ENCODE measurements at regions not wholly inside any gene's neighbourhood (a gene's known extent, or its start where the extent isn't known, plus 50 kb on each side); places are given as distances from the start of the nearest gene placed in this dataset.

- no peak for DNase-seq (ENCODE audit: low spot score)
Measured at GRCh38 chr5:4196744-4197143, 601.1 kb downstream of the IRX1 start.

GRCh38 chr5:4197151-4197550 lies 601.5 kb downstream of the IRX1 start:
- no peak for DNase-seq (ENCODE audit: low spot score)

GRCh38 chr5:4198461-4198860 lies 602.8 kb downstream of the IRX1 start:
- DNase-seq (ENCODE audit: low spot score): no peak

DNA sequence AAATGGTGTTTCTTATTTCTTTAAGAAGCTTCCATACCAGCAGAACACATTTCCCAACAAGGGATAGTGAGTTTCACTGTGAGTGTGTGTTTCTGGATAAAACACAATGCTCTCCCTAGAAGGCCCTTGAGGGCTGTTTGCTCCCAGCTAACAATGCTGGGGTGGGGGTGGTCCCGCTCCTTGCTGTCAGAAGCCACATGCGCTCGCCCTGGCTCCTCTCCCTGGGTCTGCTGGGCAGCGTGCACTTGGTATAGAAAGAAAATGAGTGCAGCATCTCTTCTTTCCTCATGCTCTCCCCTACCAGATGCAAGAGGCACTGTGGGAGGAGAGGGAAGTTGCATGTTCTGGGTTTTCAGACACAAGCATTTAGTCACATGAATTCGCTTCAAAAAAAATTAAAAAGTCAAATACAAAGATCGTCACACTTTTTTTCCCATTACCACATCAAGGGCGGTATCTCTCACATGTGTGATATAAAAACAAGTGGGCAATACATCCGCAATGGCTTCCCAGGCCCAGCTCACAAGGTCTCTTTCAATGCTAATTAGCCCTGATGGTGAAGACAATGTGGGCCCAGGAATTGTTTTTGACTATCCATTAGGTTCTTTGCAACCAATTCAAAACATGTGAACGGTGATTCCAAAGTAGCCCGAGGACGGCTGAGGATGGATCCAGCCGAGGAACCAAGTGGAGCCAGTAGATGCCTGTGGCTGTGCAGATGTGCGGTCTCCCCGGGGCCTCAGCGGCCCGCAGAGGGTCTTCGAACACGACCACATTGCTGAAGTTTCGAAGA lies 603.6 kb downstream of the IRX1 start:
- DNase-seq (ENCODE audit: low spot score): no peak

GRCh38 chr5:4203146-4203545 lies 607.5 kb downstream of the IRX1 start:
- DNase-seq (ENCODE audit: low spot score): no peak

DNA sequence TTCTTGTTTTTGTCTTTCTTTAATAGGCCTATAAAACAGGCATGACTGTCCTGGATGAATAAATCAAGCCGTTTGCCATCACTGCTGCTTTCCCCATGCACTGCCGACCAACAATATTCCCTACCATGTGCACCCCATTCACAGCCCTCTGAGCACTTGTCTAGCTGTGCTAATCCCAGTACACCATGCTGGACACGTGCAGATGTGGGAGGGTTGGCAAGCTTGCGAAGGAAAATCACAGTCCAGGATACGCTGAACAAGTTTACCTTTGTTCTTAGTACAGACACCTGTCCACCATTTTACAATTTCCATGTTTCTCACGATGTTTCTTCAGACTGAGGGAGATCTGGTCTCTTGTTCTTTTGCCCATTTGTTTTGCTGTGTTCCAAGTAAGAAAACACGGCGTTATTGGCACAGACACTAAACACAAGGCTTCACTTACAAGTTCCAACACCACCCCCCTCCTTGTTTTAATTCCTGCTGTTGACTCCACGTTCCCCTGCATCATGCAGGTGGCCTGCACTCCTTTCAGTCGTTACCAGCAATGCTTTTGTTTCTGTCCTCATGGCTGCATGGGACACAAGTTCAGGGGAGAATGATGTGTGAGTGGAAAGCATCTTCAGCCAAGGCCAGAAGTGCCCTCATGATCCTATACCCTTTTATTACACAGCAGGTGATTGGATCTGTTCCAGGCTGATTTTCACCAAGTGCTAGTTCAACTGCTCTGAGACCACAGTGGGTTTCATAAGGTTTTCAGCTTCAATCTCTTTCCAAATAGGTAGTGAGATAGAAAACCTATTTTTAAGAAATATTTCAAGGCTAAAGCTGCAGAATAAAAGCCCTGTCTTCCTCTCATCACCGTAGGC lies 608.9 kb downstream of the IRX1 start:
- no peak for DNase-seq (ENCODE audit: low spot score)

DNA sequence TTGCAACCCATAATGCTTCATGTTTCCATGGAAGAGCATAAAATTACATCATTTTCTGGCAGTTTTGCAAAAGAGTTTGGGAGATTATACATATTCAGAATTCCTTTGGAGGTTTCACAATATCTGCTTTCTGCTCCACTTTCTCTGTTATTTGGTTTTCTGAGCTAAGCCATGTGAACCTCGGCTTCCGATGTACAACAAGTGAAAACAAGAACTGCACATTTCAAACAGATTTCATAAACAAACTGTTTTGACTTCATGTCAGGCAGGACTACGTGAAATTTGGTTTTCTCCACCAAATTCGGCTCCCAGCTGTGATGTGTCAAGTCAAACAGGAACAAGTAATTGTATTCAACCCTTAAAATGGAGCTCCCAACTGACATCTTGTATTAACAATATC lies 609.8 kb downstream of the IRX1 start:
- no peak for DNase-seq (ENCODE audit: low spot score)

- DNase-seq (ENCODE audit: low spot score): no peak
Measured at GRCh38 chr5:4206127-4206526, 610.5 kb downstream of the IRX1 start.

DNA sequence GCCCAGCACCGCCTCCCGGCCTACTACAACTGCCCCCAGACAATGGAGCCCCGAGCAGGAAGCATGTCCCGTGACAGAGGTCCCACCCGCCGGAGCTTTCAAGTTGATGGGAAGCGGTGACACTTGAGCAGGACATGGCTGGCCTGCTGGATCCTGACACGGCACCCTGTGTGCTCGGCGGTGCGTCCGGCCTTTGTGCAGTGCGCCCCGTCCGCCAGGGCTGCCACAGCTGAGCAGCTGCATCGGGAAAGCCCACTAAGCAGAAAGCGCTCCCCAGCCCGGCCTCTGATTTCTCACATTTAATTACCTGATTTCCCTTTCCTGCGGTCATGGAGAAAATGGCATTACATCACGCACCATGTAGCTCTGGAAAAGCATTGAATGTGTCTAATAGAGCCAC lies 611.9 kb downstream of the IRX1 start:
- no peak for DNase-seq (ENCODE audit: low spot score)

DNA sequence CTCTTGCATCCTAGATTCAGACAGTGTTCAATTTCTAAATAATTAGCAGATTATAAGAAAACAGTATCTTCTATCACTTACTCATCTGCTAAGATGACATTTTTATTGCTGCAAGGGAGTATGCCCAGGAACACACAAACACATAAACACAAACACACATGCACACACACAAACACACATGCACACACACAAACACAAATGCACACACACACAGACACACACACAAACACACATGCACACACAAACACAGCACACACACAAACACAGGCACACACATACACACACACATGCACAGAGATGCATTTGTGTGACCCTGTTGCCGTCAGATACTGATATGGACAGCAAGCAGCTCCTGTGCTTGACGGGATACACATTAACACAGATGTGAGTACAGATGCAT lies 612.9 kb downstream of the IRX1 start:
- DNase-seq (ENCODE audit: low spot score): no peak

GRCh38 chr5:4208996-4209395 lies 613.4 kb downstream of the IRX1 start:
- DNase-seq (ENCODE audit: low spot score): no peak

DNA sequence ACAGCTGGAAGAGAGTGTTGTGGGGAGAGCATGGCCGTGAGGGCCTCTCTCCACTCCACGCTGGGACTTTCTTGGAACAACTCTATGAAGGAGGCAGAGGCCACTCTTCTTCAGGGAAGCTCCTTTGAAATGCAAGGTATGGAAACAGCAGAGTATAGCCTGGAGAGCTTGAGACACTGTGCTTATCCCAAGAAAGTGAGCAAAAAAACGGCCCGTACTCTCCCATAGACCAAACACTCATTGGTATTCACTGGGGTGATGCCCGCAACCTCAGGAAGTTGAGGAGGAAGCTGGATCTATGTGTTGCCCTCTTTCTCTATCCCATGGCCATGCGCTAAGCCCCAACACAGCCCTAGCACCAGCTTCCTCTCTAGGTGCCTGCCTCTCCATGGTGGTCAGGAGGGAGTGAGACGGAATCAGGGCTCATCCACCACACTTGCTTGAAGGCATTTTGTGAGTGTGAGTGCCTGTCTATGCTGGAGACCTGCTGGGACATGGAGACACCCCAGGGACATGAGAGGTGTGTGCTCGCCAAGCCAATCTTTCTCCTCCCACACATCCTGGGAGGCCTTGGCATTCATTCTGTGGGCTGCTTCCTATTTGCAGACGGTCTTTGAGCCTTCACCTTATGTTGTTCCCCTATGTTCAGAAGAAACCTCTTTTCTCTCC lies 616.6 kb downstream of the IRX1 start:
- no peak for DNase-seq (ENCODE audit: low spot score)

GRCh38 chr5:4212981-4213819 lies 617.6 kb downstream of the IRX1 start:
- DNase-seq (ENCODE audit: low spot score): no peak

GRCh38 chr5:4215143-4215542 lies 619.5 kb downstream of the IRX1 start:
- DNase-seq (ENCODE audit: low spot score): no peak

DNA sequence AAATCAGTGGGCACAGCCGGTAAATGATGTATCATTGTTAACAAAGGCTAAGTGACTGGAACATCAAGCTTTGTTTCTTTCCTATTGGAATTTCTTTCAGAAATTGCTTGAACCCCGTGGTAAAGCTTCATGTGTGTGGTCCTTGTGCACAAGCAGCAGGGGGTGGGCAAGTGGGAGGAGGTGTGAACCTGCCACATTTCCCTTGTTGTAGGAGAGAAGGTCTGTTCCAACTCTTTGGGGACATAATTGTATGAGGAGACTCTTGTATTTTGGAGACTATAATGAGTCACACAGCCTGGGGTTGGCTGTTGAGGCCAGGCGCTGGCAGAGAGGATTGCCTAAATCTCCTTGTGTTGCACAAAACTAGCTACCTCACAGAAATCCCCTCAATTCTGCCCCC lies 620.5 kb downstream of the IRX1 start:
- no peak for DNase-seq (ENCODE audit: low spot score)

GRCh38 chr5:4220016-4220415 lies 624.4 kb downstream of the IRX1 start:
- no peak for DNase-seq (ENCODE audit: low spot score)

DNA sequence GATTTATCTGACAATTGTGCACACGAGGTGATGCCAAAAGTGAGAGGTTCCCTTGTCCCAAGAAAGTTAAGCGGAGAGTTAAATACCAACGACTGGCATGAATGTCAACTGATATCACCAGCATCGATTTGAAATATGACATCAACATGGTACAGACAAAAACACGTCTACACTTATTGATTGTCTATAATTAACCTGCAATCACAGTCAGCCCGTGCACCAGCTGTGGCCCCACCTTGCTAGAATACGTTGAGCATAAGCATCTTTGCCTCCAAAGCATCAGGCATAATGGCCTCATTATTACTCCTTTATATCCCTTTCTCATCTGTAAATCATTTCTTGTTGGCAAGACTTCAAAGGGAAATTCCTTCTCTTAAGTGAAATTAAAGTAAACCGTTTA lies 625.4 kb downstream of the IRX1 start:
- no peak for DNase-seq (ENCODE audit: low spot score)

DNA sequence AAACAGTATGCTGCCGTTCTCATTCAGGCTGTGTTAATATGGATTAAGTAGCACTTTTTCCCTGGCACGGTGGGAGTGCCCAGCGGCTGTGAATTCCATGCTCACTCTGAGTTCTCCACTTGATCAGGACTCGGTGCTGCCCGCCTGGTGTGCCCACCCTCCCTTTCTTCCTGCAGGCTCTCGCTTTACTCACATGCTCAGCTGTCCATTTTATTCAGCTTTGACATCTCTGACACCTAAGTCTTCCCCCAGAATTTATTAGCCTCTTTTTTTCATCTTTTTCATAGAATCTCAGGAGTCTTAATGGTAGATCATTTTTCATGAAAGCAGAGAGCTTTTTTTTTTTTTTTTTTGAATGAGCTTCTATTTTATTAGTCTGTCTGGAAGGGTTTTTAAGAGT lies 626.5 kb downstream of the IRX1 start:
- no peak for DNase-seq (ENCODE audit: low spot score)

DNA sequence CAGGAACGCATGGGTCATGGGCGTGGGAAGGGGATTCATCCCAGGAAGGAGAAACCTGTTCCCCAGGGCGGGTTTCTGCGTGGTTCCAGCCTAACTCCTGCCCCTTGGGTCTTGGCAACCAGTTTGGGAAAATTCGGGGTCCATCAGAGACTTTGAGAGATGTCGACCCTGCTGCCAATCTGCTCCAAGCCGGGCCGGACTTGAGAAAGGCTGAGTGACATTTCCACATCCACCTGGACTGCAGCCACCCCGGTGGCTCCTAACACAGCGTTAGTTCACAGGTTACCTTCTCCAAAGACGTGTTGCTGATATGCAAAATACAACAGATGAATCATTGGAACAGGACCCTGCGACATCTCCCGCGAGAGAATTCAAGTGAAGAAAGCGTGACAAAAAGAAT lies 627.2 kb downstream of the IRX1 start:
- DNase-seq (ENCODE audit: low spot score): no peak

- no peak for DNase-seq (ENCODE audit: low spot score)
Measured at GRCh38 chr5:4225741-4226140, 630.1 kb downstream of the IRX1 start.

- DNase-seq (ENCODE audit: low spot score): no peak
Measured at GRCh38 chr5:4226565-4226964, 630.9 kb downstream of the IRX1 start.

DNA sequence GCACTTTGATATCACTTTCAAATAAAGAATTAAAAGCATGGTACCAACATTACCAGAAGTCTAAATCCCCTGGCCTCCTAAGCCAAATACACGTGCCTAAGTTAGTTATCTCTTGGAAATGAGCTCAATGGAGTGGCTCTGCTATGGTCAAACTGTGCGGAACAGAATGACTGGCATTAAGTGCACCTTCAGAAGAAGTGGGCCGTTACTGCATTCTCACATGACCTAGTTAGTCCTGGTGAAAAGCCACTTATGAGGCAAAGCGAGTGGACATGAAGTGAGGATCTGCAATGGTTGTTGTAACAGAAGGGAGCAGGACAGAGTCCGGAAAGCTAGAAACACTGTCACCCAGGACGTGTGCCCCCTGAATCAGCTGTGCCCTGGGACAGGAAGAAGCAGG lies 633.1 kb downstream of the IRX1 start:
- no peak for DNase-seq (ENCODE audit: low spot score)

Measured in activated CD4-positive, alpha-beta T cell treated with anti-CD3 and anti-CD28 coated beads, Interleukin-2, Interleukin-4, amounts not matched to agents 100 ng/mL and 50 ng/mL, durations not matched to agents 16 hours and 8 hours (primary cell).